GM18868 (cell line): ENCODE measurements at regions not wholly inside any gene's neighbourhood (a gene's known extent, or its start where the extent isn't known, plus 50 kb on each side); places are given as distances from the start of the nearest gene placed in this dataset.
"Not testable (repeated sequence)": the region's sequence is repeated elsewhere in the genome, so short reads cannot be mapped to it uniquely, and the experiment has no call there.

Source experiments
- ATAC-seq: cut with Tn5 transposase; IDR thresholded peaks from one replicate; pipeline ENCODE4 v1.9.1; 2021; ENCODE audit warnings: mild to moderate bottlenecking, moderate library complexity; ENCODE audit not compliant: unreplicated experiment

DNA sequence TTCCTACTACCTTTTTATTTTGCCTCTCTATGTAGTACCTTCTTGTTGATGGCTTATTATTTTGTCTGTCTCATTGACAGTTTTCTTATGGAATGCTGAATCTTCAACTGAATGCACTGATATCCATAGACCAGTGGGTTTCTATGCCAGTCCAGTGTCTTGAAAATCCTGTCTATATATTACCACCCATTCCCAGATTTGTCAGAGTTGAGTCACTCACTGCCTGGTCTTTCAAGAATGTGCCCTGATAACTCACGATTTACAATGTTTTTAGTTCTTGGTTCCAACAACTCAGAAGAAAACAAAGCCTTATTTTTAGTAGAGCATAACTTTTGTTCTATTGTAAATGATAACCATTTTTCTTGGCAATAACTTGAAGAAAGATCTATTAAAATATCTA is 606.0 kb upstream of the PITX2 start:
- no peak for ATAC-seq

DNA sequence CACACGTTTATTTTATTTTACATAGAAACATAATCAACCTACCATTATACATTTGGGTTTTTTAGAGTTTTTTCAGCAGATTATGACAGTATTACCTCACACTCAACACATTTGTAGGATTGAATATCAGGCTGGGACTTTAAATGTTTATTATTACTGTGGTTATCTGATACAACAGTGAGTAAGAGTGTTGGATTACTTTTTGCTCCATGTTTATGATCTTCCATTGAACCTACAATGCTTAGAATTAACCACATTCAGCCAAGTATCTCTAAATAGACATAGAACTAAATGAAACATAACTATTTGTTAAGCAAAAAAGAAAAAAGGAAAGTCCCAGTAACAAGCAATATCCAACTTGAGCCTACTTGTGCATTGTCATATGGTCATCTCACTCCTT is 607.4 kb upstream of the PITX2 start:
- ATAC-seq, result no peak

DNA sequence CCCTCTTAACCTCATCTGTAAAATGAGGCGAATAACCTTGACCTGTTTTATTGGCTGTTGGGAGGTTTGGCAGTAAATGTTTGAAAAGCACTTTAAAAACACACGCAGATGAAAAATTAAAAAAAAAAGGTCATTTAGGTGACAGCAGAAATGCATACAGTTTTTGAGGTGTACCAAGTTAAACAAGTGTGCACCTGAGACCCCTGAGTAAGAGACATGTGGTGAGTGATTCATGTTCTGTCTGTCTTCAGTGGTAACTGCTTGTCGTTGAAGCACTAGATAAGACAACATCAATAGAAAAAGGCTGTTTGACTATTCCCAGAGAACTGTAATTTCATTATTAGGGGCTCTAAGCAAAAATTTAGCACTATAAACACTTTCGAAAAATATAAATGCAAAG is 608.4 kb upstream of the PITX2 start:
- no peak for ATAC-seq

DNA sequence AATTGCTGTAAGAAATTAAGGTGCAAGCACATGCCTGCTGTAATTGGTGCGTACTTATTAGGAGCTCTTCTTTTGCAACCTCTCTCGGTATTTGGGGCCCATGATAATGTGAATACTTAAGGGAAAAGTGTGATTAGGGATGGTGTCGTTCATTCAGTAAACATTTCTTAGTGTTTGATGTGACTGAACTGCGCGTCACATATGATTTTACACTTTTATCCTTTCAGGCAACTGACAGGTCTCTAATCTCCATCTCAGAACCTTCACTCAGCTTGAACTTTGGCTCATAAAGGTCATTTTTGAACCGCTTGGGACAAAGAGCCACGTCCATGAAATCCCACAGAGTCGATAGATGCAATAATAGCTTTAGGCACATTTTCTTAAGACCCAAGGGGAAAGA is 612.1 kb upstream of the PITX2 start:
- ATAC-seq, result no peak

DNA sequence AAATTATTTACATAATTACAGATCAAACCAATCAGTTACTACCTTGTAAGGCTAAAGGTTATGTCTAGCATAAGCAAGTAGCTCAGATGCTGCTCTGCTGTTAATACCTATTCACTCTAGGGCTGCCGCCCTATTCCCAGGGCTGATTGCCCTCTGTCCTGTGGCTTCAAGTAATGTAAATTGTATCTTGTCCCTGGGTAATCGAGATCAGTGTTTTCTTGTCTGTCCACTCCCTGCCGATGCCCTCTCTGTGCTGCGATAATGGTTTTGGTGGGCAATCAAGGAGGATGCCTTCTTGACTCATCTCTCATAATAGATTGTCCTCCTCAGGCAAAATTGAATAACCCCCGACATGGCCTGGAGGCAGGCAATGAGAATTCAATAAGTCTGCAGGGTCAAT is 641.0 kb upstream of the PITX2 start:
- no peak for ATAC-seq

DNA sequence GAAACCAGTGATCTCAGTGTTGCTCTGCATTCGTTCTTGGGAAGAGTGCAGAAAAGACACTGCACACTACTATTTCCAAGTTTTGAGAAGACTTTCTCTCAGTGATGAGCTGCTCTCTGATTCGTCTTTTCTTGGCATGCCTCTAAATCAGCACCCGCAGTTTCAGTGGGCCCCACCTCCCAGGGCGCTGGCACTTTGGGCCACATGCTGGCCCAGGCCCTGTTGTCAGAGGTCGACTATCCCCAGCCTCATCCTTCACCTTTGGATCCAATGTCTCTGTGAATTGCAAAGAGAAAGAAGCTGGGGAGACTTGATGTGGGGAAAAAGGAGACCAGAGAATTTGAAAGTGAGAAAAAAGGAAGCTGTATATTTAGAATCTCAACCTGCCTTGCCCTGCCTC is 644.1 kb upstream of the PITX2 start:
- no peak for ATAC-seq

DNA sequence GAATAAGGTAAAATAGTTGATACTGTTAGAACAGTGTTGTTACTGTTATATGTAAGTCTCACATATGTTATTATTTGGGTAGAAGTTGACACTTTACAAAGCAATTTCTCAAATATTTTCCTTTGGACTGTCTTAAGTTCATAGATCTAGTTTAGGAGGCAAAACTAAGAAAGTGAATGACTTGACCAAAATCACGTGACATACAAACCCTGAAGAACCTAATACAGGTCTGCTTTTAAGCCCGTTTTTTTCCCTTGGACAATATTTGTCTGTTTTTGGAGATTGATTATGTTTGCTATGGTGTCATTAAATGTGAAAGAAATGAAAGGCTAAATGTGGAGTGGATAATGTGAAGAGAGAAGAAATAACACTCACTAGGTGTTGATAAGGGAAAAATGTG is 644.9 kb upstream of the PITX2 start:
- ATAC-seq, result no peak

DNA sequence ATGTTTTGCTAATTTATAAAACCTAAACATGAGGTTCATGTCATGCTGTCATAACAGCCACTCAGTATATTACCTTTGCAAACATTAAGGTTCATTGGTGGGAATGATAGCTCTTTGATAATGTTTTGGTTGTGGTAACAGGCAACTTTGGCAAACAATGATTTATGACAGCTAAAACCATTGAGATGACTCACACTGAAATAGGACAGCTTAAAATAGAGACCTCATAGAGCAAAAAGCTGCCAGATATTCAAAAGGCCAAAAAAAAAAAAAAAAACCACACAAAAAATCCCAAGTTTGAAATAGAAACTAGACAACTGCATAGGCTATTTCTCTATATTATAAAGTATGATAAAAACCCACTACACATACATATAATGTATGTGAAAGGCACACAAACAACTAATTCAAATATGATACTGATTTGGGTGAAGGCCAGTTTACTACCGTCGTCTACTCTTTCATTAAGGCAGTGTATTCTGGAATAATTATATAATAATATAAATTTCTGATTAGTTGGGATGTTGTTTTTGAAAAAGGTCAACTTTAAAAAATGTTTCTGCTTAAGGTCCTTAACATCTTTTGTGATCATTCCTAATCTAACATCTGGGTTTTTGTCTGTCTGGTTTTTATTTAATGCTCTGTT is 646.0 kb upstream of the PITX2 start:
- peak; percentile 94 for ATAC-seq

DNA sequence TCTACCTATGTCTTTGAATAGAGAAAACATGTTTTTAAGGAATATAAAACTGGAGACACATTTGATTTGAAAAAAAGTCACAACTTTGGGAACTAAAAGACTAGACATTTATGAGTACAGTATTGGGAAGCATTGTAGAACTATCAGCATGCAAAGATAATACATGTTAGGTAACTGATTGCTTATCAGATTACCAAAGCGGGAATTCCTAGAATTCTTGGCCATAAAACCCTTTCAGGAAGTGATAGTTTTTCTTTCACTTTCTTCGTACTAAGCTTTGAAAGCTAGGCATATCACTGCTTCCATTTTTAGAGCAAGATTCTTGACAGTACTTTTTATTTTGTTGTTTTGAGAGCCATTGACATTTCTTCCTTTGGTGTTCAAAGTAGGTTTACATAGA is 646.6 kb upstream of the PITX2 start:
- no peak for ATAC-seq

DNA sequence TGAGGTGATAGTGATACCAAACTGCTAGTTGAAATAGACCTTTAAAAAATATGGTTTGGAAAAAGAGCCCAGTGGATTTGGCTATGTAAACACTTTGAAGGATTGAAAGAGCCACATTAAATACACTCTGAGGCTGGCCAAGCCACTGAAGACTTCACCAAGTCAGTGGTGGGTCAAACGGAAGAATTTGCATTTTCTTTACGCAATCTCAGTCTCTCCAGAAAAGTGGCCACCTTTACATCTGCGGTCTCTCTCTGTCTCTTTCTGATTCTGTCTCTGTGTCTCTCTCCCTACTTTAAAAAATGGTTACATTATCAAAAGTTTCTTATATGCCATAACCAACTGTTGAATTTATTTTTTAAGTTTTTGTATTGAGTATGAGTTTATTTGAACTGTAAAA is 651.2 kb upstream of the PITX2 start:
- no peak for ATAC-seq

DNA sequence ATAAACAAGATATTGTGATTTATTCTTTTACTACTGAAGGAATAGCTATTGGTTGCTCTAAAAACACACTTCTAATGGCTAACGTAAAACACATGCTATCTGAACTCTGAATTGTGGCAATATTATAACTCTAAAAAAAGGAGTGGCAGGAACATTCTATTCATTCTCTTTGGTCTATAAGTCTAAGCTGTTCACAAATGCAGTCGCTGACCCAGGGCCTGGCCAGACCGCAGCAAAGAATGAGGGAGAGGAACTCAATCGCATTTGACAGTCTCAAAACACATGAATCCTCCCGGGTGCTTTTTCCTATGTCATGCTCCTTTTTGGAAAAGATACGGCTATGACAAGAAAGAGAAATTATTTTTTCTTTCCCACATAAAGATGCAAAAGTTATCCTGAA is 651.6 kb upstream of the PITX2 start:
- no peak for ATAC-seq

DNA sequence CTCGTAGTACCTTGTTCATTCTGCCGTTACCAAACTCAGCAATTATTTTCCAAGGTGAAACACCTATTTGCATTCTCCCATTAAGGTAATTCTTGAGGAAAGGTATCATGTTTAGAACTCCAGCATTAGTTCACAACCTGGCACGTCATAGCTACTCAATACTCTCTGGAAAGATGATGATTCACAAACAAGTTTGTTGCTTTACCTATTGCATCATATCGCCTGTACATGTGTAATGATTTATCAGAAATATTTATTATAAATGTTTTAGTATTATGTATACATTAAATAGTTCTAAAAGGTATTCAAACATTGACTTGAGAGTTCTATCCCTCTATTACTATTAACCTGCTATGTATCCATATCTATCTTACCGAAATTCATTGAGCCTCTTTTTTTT is 658.3 kb upstream of the PITX2 start:
- no peak for ATAC-seq

DNA sequence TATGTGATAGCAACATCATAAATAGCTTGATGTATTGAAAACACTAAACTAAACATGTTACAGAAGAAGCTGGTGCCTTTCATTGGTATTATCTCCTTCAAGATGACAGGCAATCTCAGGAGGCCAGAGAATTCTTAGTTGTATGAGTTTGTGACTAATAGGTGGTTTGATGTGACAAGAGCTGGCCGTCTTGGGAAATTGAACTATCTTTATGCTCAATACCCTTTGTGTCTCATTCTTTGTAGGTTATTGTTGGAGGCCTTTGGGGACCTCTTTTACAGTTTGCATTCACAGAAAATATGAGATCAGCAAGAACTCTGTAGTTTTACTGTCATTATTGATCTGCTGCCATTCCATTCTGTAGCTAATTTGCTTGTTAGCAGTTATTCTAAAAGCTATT is 659.2 kb upstream of the PITX2 start:
- ATAC-seq, result no peak

DNA sequence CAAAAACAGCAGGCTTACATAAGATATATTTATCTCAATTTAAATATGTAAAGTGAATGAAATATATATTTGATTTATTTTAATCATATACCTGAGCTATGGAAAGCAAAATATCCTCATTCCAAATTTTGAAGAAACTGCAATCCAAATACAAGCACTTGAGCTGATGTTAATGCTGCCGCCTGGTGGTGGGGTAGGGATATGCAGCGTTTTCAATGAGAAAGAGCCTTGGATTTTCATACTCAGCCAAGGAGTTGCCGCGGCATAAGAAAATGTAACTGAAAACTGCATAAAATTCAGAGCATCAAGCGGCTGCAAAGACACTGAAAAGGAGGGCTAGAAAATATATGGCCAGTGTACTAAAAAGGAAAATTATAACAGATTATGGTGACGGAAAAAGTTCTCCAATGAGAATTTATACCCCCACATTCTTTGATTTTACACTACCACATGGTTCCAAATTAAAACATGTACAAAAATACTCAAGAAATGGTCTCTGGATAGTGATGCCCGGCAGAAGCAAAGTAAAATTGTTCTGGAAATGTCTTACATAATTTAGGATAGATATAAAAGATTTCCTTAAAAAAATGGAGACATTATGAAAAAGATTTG is 660.3 kb upstream of the PITX2 start:
- peak; percentile 85 for ATAC-seq

DNA sequence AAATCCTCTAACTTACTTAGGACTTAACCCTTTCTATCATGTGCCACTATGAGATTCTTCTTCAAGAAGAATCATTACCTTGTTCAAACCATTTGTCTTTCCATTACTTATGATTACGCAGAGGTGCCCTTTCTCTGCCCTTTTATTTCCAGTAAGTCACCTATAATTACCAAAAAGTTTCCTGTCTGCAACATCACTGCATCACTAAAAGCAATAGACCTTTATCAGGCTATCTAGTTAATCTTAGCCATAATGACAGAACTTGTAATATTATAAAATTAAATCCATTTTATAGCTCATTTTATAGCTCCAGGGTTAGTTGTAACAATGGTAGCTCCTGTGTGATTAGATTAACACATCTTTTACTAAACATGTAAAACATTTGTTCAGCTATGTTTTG is 673.6 kb upstream of the PITX2 start:
- no peak for ATAC-seq

DNA sequence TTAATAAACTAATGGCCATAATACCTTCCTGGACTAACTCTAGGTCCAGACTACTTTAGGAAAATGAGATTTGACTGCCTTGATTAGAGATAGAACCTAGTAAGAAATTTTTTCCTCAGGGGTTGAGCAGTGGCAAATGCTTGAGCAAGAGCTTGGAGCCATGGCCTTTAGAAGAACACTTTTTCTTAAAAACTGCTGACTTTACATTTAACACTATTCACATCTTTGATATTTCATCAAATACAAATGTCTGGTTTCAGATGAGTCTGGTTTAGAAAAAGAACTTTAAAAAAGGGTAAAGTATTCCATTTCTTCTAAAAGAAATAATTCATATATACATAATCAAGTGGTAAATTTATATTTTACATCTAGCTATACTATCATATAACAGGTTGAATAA is 680.9 kb upstream of the PITX2 start:
- no peak for ATAC-seq

DNA sequence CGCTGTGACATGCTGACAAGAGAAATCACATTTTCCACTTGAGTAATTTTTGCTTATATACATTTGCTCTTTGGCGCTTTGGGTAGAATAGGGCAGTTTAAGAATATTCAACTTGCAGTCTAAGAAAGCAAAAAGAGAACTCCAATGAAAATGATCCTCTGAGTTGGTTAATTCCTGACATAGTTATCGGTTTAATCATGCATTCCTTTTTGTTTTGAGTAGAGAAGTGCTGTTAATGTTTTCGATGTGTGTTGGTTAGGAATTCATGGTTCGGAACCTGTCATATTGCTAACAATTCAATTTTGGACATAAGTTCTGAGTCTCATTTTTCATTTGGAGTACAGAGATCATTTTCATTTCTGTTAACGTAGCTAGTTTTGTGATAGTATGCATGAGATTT is 700.6 kb upstream of the PITX2 start:
- no peak for ATAC-seq

DNA sequence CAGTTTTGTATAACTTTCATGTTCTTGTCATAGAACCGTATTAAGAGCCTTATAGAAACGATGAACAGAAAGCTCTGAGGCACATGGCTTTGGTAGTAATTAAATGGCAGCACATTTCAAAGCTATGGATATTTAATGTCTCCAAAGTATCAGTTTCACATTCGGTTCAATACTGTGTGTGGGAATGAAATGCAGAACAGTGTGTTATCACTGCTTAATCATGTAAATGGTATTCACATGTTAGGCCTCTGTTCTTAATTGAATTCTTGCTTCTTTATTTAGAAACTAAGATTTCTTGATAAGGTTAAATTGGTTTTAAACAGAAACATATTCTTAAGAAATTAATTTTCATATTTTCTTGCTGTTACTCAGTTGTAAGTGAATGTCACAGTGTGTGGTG is 701.0 kb upstream of the PITX2 start:
- ATAC-seq, result no peak

DNA sequence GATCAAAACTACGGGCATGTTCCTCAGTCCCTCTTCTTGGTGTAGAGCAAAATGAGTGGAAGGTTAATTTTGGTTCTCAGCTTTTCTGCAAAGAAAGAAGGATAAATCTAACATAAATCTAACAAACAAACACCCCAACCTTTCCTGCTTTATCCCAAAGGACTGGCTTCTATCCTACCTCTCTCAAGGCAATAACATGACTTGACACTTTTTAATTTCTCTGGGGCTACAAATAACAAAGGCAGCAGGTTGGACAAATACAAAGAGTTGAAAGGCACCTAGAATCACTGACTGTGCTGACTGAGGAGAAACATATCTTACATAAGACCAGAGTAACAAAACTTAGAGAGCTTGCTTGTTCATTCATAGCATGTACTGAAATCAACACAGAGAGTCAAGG is 703.6 kb upstream of the PITX2 start:
- no peak for ATAC-seq

DNA sequence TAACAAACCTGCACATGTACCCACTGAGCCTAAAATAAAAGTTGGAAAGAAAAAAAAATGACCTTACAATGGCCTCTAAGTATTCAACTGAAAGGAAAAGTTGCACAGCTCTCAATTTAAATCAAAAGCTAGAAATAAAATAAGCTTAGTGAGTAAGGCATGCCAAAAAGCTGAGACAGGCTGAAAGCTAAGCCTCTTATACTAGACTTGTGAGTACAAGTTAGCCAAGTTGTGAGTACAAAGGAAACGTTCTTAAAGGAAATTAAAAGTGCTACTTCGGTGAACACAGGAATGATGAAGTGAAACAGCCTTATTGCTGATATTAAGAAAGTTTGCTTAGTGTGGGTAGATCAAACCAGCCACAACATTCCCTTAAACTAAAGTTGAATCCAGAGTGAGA is 707.9 kb upstream of the PITX2 start:
- ATAC-seq, result no peak

DNA sequence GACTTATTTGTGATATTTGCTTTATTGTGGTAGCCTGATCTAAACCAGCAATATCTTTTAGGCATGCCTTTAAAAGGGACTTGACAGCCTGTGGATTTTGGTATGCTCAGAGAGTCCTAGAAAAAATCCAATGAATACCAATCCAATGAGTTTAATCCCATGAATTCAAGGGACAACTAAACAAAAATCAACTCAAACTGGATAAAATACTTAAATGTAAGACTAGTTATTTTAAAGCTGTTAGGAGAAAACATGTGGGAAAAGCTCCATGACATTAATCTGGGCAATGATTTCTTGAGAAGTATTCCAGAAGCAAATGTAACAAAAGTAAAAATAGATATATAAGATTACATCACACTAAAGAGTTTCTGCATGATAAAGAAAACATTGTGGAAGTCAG is 711.5 kb upstream of the PITX2 start:
- no peak for ATAC-seq

DNA sequence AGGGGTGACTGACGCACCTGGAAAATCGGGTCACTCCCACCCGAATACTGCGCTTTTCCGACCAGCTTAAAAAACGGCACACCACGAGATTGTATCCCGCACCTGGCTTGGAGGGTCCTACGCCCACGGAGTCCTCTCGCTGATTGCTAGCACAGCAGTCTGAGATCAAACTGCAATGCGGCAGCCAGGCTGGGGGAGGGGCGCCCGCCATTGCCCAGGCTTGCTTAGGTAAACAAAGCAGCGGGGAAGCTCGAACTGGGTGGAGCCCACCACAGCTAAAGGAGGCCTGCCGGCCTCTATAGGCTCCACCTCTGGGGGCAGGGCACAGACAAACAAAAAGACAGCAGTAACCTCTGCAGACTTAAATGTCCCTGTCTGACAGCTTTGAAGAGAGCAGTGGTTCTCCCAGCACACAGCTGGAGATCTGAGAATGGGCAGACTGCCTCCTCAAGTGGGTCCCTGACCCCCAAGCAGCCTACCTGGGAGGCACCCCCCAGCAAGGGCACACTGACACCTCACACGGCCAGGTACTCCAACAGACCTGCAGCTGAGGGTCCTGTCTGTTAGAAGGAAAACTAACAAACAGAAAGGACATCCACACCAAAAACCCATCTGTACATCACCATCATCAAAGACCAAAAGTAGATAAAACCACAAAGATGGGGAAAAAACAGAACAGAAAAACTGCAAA is 714.5 kb upstream of the PITX2 start:
- ATAC-seq, result not testable (repeated sequence)

DNA sequence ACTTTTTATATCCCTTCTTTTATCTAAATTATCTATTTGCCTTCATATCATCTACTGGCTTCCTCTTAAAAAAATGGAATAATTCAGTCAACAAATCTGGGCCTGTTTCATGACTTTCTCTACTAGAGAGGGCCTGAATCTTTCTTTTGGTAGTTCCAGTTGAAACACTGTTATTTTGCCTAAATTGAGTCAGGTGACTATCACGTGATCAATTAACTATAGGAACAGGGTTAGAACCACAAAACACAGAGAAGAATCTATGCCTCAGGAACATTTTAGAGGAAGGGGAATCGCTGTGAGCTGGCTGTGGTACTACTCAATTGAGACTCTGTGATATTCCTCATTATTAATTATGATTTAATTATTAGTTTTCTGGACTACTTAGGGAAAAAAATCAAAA is 736.7 kb upstream of the PITX2 start:
- no peak for ATAC-seq
